Parathyroid adenoma (tissue), 2 donors: ENCODE measurements at regions not wholly inside any gene's neighbourhood (a gene's known extent, or its start where the extent isn't known, plus 50 kb on each side); places are given as distances from the start of the nearest gene placed in this dataset.

Experiments
- H2AFZ ChIP-seq: fragments of 300-600 bp; sonication (generic); one replicate; pipeline ENCODE4 v1.7.0; 2017; ENCODE audit warnings: antibody characterized with exemption, mild to moderate bottlenecking
- H3K27ac ChIP-seq: fragments of 300-600 bp; sonication (generic); one replicate; pipeline ENCODE4 v1.7.0; 2017
- H3K27me3 ChIP-seq: fragments of 300-600 bp; sonication (generic); one replicate; pipeline ENCODE4 v1.7.0; 2017; ENCODE audit warnings: low read length; ENCODE audit not compliant: control insufficient read depth, insufficient read depth
- H3K36me3 ChIP-seq: fragments of 300-600 bp; sonication (generic); one replicate; pipeline ENCODE4 v1.7.0; 2017; ENCODE audit warnings: low read length; ENCODE audit not compliant: control insufficient read depth, insufficient read depth
- H3K4me1 ChIP-seq: fragments of 300-600 bp; sonication (generic); one replicate; pipeline ENCODE4 v1.7.0; 2017; ENCODE audit warnings: control low read depth
- H3K4me2 ChIP-seq: fragments of 300-600 bp; sonication (generic); one replicate; pipeline ENCODE4 v1.7.0; 2017; ENCODE audit warnings: low read length
- H3K4me3 ChIP-seq: fragments of 300-600 bp; sonication (generic); one replicate; pipeline ENCODE4 v1.7.0; 2017; ENCODE audit warnings: low read depth, low read length
- H3K79me2 ChIP-seq: fragments of 300-600 bp; sonication (generic); one replicate; pipeline ENCODE4 v1.7.0; 2017; ENCODE audit warnings: control low read depth
- H3K9ac ChIP-seq: fragments of 300-600 bp; sonication (generic); one replicate; pipeline ENCODE4 v1.7.0; 2017; ENCODE audit warnings: mild to moderate bottlenecking
- H3K9me3 ChIP-seq: fragments of 300-600 bp; sonication (generic); one replicate; pipeline ENCODE4 v1.7.0; 2017; ENCODE audit warnings: low read length; ENCODE audit not compliant: control insufficient read depth
- CTCF ChIP-seq: fragments of 300-600 bp; sonication (generic); IDR thresholded peaks from one replicate; pipeline ENCODE4 v1.7.0; 2017; ENCODE audit warnings: antibody characterized with exemption, mild to moderate bottlenecking
- donor health status: primary hyperparathyroidism.

- Histone ChIP-seq H3K9me3 (no peaks in the 10 kb centered on the region), H3K36me3 (no peaks in the 10 kb centered on the region), H3K79me2 (no peaks in the 10 kb centered on the region), H3K4me3 (no peak overlapping the region), H3K4me1 (no peaks in the 10 kb centered on the region), H2AFZ (no peak overlapping the region), H3K4me2 (no peak overlapping the region), H3K27ac (no peak overlapping the region), H3K9ac (no peak overlapping the region), H3K27me3 (no peaks in the 10 kb centered on the region)
- no peak for TF ChIP-seq CTCF
These were observed 655.9 kb upstream of the ARGLU1 start for GRCh38 chr13:107223867-107224266.

- H3K79me2 ChIP-seq, result no peaks in the 10 kb centered on the region
- no peak overlapping the region for H3K4me3 ChIP-seq
- H3K36me3 ChIP-seq, result no peaks in the 10 kb centered on the region
- no peak overlapping the region for H3K4me2 ChIP-seq
- H3K27me3 ChIP-seq, result no peaks in the 10 kb centered on the region
- no peaks in the 10 kb centered on the region for H3K4me1 ChIP-seq
- H2AFZ ChIP-seq, result no peak overlapping the region
- H3K9me3 ChIP-seq, result no peaks in the 10 kb centered on the region
- no peak overlapping the region for H3K9ac ChIP-seq
- no peak for TF ChIP-seq CTCF
- no peak overlapping the region for H3K27ac ChIP-seq
These were observed 654.7 kb upstream of the ARGLU1 start for GRCh38 chr13:107222597-107222996.

GRCh38 chr13:107220245-107220644, 652.3 kb upstream of the ARGLU1 start:
- Histone ChIP-seq H3K4me2 (no peak overlapping the region), H3K4me3 (no peak overlapping the region), H2AFZ (no peak overlapping the region), H3K27ac (no peak overlapping the region), H3K4me1 (no peaks in the 10 kb centered on the region), H3K36me3 (no peaks in the 10 kb centered on the region), H3K79me2 (no peaks in the 10 kb centered on the region), H3K27me3 (no peaks in the 10 kb centered on the region), H3K9me3 (no peaks in the 10 kb centered on the region), H3K9ac (no peak overlapping the region)
- TF ChIP-seq CTCF, result no peak

GRCh38 chr13:107217251-107217650, 649.3 kb upstream of the ARGLU1 start:
- Histone ChIP-seq H3K27ac (peak overlapping the region; percentile 11), H3K27me3 (no peaks in the 10 kb centered on the region), H3K9me3 (no peaks in the 10 kb centered on the region), H3K36me3 (no peaks in the 10 kb centered on the region), H3K4me2 (no peak overlapping the region), H3K4me3 (no peak overlapping the region), H2AFZ (peak overlapping the region; percentile 46), H3K9ac (no peak overlapping the region), H3K4me1 (no peaks in the 10 kb centered on the region), H3K79me2 (no peaks in the 10 kb centered on the region)
- TF ChIP-seq CTCF, result no peak

- Histone ChIP-seq H3K36me3 (no peaks in the 10 kb centered on the region), H3K27ac (no peak overlapping the region), H3K9me3 (no peaks in the 10 kb centered on the region), H3K79me2 (no peaks in the 10 kb centered on the region), H3K9ac (no peak overlapping the region), H3K4me3 (no peak overlapping the region), H3K27me3 (no peaks in the 10 kb centered on the region), H3K4me2 (no peak overlapping the region), H2AFZ (no peak overlapping the region), H3K4me1 (no peaks in the 10 kb centered on the region)
- no peak for TF ChIP-seq CTCF
These were observed 648.3 kb upstream of the ARGLU1 start for GRCh38 chr13:107216046-107216755.
